Stomach (tissue), 8 donors: ENCODE measurements at regions not wholly inside any gene's neighbourhood (a gene's known extent, or its start where the extent isn't known, plus 50 kb on each side); places are given as distances from the start of the nearest gene placed in this dataset.

ENCODE experiments used
- DNase-seq, 2 donors: peaks; one replicate each; pipeline versions ENCODE4 v3.0.0 to v3.0.0-alpha.2; 2013 to 2019
- H3K27ac ChIP-seq, 5 donors: fragments of 200-600 bp in 4 of 5; sonication (generic) in 4 of 5; one replicate each; pipeline ENCODE4 v1.5.1; 2013 to 2019; ENCODE audit warnings: mild to moderate bottlenecking in 1 of 5, moderate library complexity in 1 of 5
- H3K27me3 ChIP-seq, 3 donors: fragments of 200-600 bp; sonication (generic); one replicate each; pipeline ENCODE4 v1.5.1; 2017 to 2019; ENCODE audit warnings: mixed run types in 1 of 3
- H3K36me3 ChIP-seq, 4 donors: fragments of 200-600 bp; sonication (generic); 1 replicate in 3 of 4; 2 replicates in 1 of 4; pipeline ENCODE4 v1.5.1; 2016 to 2019
- H3K4me1 ChIP-seq, 4 donors: fragments of 200-600 bp; sonication (generic); one replicate each; pipeline ENCODE4 v1.5.1; 2016 to 2019
- H3K4me3 ChIP-seq, 4 donors: fragments of 200-600 bp; sonication (generic) in 3 of 4; one replicate each; pipeline ENCODE4 v1.5.1; 2016 to 2019; ENCODE audit warnings: mild to moderate bottlenecking in 1 of 4
- H3K9me3 ChIP-seq, 4 donors: fragments of 200-600 bp; sonication (generic); one replicate each; pipeline ENCODE4 v1.5.1; 2016 to 2019
- EP300 ChIP-seq: sonication (generic); formaldehyde crosslinking; IDR thresholded peaks from one replicate; pipeline ENCODE4 v1.6.1; 2017; ENCODE audit warnings: antibody characterized with exemption
- POLR2A ChIP-seq, 4 donors: fragments of 450-650 bp; IDR thresholded peaks; one replicate each; pipeline ENCODE4 v1.6.1; 2016; ENCODE audit warnings: antibody characterized with exemption in 4 of 4, control low read depth in 2 of 4, mild to moderate bottlenecking in 1 of 4, moderate library complexity in 1 of 4
- POLR2AphosphoS5 ChIP-seq, 3 donors: sonication (generic); formaldehyde crosslinking; IDR thresholded peaks; one replicate each; pipeline ENCODE4 v1.6.1; 2016; ENCODE audit warnings: antibody characterized with exemption in 3 of 3
- WGBS, 5 donors: extraction: QIAGEN DNeasy Blood & Tissue Kit in 3 of 5; methylation state at CpG; one replicate each; pipeline versions ENCODE4 v1.1.5 to v1.1.7; 2013 to 2018; 5-methylcytosine and 5-hydroxymethylcytosine counted together
- intact Hi-C: fragments of 100-400 bp; cut with DNase I; formaldehyde crosslinking; loops from one replicate; pipeline ENCODE4 v1.15.1; 2023; ENCODE audit warnings: low total_unique reads
- TF ChIP-seq, protein P1 (sequence below), 7 experiments: fragments of 450-650 bp in 4 of 7; fragments of 200-600 bp in 3 of 7; sonication (generic) in 3 of 7; IDR thresholded peaks; one replicate each; pipeline ENCODE4 v1.5.1; 2016 to 2019; ENCODE audit warnings: antibody characterized with exemption in 7 of 7, control low read depth in 2 of 7, mild to moderate bottlenecking in 1 of 7
- donor health status: healthy with polysubstance abuse.
- donor health status: Bipolar disorder and iron deficiency.
- donor health status: healthy.

DNA sequence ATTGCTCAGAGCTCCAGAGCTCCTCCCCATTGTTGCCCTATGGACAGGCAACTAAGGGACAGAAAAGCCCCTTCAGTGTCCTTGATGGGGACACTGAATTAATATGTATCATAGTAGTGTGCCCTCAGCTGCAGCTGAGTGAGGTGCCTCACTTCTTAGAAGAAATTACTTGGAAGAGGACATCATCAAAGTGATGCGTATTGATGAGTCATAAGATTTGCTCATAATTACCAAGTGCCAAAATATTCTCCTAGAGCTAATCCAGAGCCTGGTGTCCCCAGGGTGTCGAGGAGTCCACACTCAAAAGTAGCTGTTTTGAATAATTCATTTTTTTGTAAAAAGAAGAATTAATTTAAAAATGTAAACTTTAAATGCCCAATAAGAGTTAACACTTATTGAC lies 200.7 kb upstream of the SEMA6D start:
- 70 to 80% (median 73%) methylated on average over 2 of the region's 2 CpGs for WGBS, 5 donors
- TF ChIP-seq, protein P1, sequence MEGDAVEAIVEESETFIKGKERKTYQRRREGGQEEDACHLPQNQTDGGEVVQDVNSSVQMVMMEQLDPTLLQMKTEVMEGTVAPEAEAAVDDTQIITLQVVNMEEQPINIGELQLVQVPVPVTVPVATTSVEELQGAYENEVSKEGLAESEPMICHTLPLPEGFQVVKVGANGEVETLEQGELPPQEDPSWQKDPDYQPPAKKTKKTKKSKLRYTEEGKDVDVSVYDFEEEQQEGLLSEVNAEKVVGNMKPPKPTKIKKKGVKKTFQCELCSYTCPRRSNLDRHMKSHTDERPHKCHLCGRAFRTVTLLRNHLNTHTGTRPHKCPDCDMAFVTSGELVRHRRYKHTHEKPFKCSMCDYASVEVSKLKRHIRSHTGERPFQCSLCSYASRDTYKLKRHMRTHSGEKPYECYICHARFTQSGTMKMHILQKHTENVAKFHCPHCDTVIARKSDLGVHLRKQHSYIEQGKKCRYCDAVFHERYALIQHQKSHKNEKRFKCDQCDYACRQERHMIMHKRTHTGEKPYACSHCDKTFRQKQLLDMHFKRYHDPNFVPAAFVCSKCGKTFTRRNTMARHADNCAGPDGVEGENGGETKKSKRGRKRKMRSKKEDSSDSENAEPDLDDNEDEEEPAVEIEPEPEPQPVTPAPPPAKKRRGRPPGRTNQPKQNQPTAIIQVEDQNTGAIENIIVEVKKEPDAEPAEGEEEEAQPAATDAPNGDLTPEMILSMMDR (IDR thresholded peaks at IDR 0.05) = no peak
- no peak for TF ChIP-seq POLR2A (IDR thresholded peaks at IDR 0.05)
- TF ChIP-seq POLR2AphosphoS5 (IDR thresholded peaks at IDR 0.05) = no peak
- no peak for TF ChIP-seq EP300
- H3K4me1 ChIP-seq = no peaks in the 10 kb centered on the region
- DNase-seq = no peak
- no peak overlapping the region for H3K27ac ChIP-seq
- no peaks in the 10 kb centered on the region for H3K27me3 ChIP-seq
- intact Hi-C loops = no loop called here
- no peak overlapping the region for H3K4me3 ChIP-seq
- H3K9me3 ChIP-seq = no peaks in the 10 kb centered on the region
- no peaks in the 10 kb centered on the region for H3K36me3 ChIP-seq

DNA sequence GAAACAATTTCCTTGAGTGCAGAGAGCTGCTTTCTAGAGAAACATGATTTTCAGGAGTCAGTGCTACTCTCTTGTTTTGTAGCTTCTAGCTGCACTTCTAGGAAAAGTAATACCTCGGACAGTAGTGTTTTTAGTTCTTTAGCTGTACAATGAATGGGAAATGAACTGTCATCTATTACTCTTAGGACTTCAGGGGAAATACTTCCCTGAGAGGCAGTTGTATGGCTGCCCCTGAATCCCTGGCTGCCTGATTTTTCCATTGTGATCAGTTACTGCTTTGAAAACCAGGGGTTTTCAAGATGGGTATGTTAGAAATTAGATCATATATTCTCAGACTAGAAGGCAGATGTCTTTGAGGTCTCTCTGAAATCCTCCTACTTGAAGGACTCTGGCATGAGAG lies 200.3 kb upstream of the SEMA6D start:
- 72 to 84% (median 79%) methylated on average over 1 of the region's 1 CpG for WGBS, 5 donors
- H3K27ac ChIP-seq = peak overlapping the region in 1 of 5 donors; percentile 6
- H3K4me1 ChIP-seq = no peaks in the 10 kb centered on the region
- no peak for DNase-seq
- no peaks in the 10 kb centered on the region for H3K9me3 ChIP-seq
- TF ChIP-seq, protein P1 (IDR thresholded peaks at IDR 0.05) = no peak
- TF ChIP-seq POLR2AphosphoS5 (IDR thresholded peaks at IDR 0.05) (no peak), POLR2A (IDR thresholded peaks at IDR 0.05) (no peak), EP300 (no peak)
- intact Hi-C loops = no loop called here
- no peaks in the 10 kb centered on the region for H3K27me3 ChIP-seq
- H3K4me3 ChIP-seq = no peak overlapping the region
- no peaks in the 10 kb centered on the region for H3K36me3 ChIP-seq

DNA sequence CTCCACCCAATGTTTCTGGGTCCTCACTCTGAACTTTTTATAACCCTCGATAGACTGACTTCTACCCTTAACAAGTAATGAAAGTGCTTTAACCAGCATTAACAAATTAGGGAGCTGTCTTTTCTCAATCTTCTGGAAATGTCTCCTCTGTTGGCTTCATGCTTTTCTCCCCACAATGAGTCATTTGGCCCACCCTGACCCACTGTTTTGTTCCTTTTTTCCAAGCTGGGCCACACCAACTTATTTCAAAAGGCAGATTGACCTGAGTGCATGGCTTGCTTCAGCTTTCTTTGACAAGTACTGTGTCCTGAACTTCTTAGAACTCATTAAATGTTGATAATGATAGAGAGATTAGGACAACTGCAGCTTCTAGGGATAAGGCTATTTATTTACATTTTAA lies 199.6 kb upstream of the SEMA6D start:
- intact Hi-C loops = no loop called here
- DNase-seq = peak in 1 of 2 donors; percentile 16
- H3K4me1 ChIP-seq = no peaks in the 10 kb centered on the region

DNA sequence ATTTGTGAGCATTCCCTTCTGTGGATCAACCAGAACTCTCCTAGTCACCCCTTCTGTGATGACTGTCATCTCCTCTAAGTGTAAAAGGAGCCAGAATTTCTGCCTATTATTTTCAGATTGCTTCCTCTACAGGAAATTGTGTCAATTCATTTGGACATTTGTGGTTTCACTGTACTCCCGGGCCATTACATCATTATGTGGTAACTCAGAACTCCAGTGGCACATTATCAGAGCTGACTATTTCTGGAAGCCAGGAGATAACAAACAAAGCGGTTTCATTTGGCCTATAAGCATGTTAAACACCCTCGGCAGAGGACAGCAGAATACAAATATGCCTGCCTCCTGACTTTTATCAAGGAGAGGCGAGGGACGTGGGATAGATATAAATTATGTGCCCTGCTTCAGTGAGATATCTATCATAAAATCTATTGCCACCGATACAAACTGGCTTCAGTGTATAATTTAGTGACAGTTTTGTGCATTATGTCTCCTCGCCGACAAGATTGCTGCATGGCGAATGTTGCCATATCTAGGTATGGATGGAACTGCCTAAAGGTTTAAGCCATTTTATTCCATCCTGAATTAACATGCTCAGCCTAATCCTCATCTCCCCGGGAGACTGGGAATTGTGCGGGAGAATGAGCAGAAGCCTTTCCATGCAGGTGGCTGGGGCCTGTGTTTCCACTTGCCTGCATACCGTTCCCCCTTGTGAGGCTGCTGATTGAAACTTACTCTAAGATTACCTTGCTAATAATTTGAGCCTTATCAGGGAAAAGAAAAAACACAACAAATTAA lies 193.4 kb upstream of the SEMA6D start:
- Histone ChIP-seq H3K9me3 (no peaks in the 10 kb centered on the region), H3K4me3 (no peak overlapping the region), H3K4me1 (peaks cover 0 to 5% (median 0%) of the 10 kb centered on the region in 4 donors), H3K27me3 (no peaks in the 10 kb centered on the region), H3K36me3 (no peaks in the 10 kb centered on the region), H3K27ac (no peak overlapping the region)
- WGBS, 5 donors = 54 to 65% (median 58%) methylated on average over 12 of the region's 12 CpGs
- peak in 1 of 2 donors; percentile 26 for DNase-seq
- intact Hi-C loops = no loop called here
- TF ChIP-seq, protein P1 (IDR thresholded peaks at IDR 0.05) = no peak
- TF ChIP-seq POLR2AphosphoS5 (IDR thresholded peaks at IDR 0.05) (no peak), EP300 (no peak), POLR2A (IDR thresholded peaks at IDR 0.05) (no peak)

More for the DNA sequence above, 199.6 kb upstream of the SEMA6D start:
- Histone ChIP-seq H3K27ac (no peak overlapping the region), H3K9me3 (no peaks in the 10 kb centered on the region), H3K27me3 (no peaks in the 10 kb centered on the region), H3K36me3 (no peaks in the 10 kb centered on the region), H3K4me3 (no peak overlapping the region)
- TF ChIP-seq EP300 (no peak), POLR2AphosphoS5 (IDR thresholded peaks at IDR 0.05) (no peak), POLR2A (IDR thresholded peaks at IDR 0.05) (no peak)
- TF ChIP-seq, protein P1 (IDR thresholded peaks at IDR 0.05) = no peak
- 24 to 50% (median 33%) methylated on average over 1 of the region's 1 CpG for WGBS, 5 donors
